ENCODE measurements at regions not wholly inside any gene's neighbourhood (a gene's known extent, or its start where the extent isn't known, plus 50 kb on each side); places are given as distances from the start of the nearest gene placed in this dataset.

GRCh38 chr2:47234456-47234855 is 58.1 kb upstream of the CALM2 start:
- TF ChIP-seq ZNF8 (CRISPR knock-in tag; IDR thresholded peaks at IDR 0.05) (no peak), ARNTL (CRISPR knock-in tag; IDR thresholded peaks at IDR 0.05; ENCODE audit: borderline replicate concordance, low read depth) (no peak), PPARA (CRISPR knock-in tag; IDR thresholded peaks at IDR 0.05; ENCODE audit: borderline replicate concordance) (no peak), ZNF565 (CRISPR knock-in tag; conservative IDR thresholded peaks at IDR 0.05; ENCODE audit: low read depth) (no peak), BACH2 (CRISPR knock-in tag; IDR thresholded peaks at IDR 0.05; ENCODE audit: borderline replicate concordance) (no peak), PATZ1 (CRISPR knock-in tag; IDR thresholded peaks at IDR 0.05; ENCODE audit: borderline replicate concordance) (no peak), RARB (CRISPR knock-in tag; IDR thresholded peaks at IDR 0.05) (no peak), ESRRG (CRISPR knock-in tag; IDR thresholded peaks at IDR 0.05) (no peak), OSR1 (CRISPR knock-in tag; IDR thresholded peaks at IDR 0.05) (no peak), SNAI2 (CRISPR knock-in tag; IDR thresholded peaks at IDR 0.05) (no peak)
- TF ChIP-seq, protein P1, sequence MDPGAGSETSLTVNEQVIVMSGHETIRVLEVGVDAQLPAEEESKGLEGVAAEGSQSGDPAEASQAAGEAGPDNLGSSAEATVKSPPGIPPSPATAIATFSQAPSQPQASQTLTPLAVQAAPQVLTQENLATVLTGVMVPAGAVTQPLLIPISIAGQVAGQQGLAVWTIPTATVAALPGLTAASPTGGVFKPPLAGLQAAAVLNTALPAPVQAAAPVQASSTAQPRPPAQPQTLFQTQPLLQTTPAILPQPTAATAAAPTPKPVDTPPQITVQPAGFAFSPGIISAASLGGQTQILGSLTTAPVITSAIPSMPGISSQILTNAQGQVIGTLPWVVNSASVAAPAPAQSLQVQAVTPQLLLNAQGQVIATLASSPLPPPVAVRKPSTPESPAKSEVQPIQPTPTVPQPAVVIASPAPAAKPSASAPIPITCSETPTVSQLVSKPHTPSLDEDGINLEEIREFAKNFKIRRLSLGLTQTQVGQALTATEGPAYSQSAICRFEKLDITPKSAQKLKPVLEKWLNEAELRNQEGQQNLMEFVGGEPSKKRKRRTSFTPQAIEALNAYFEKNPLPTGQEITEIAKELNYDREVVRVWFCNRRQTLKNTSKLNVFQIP (CRISPR knock-in tag; IDR thresholded peaks at IDR 0.05; ENCODE audit: borderline replicate concordance, low read depth), result no peak
- TF ChIP-seq, protein P2, sequence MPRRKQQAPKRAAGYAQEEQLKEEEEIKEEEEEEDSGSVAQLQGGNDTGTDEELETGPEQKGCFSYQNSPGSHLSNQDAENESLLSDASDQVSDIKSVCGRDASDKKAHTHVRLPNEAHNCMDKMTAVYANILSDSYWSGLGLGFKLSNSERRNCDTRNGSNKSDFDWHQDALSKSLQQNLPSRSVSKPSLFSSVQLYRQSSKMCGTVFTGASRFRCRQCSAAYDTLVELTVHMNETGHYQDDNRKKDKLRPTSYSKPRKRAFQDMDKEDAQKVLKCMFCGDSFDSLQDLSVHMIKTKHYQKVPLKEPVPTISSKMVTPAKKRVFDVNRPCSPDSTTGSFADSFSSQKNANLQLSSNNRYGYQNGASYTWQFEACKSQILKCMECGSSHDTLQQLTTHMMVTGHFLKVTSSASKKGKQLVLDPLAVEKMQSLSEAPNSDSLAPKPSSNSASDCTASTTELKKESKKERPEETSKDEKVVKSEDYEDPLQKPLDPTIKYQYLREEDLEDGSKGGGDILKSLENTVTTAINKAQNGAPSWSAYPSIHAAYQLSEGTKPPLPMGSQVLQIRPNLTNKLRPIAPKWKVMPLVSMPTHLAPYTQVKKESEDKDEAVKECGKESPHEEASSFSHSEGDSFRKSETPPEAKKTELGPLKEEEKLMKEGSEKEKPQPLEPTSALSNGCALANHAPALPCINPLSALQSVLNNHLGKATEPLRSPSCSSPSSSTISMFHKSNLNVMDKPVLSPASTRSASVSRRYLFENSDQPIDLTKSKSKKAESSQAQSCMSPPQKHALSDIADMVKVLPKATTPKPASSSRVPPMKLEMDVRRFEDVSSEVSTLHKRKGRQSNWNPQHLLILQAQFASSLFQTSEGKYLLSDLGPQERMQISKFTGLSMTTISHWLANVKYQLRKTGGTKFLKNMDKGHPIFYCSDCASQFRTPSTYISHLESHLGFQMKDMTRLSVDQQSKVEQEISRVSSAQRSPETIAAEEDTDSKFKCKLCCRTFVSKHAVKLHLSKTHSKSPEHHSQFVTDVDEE (CRISPR knock-in tag; IDR thresholded peaks at IDR 0.05), result no peak
